NAMALWA (cell line): ENCODE measurements at regions not wholly inside any gene's neighbourhood (a gene's known extent, or its start where the extent isn't known, plus 50 kb on each side); places are given as distances from the start of the nearest gene placed in this dataset.

Experiments
- DNase-seq: peaks from one replicate; pipeline ENCODE4 v3.0.0-alpha.2; 2015; ENCODE audit warnings: low spot score

GRCh38 chr14:38116895-38117294 is 90.8 kb upstream of the SSTR1 start:
- DNase-seq, result no peak

GRCh38 chr14:38120109-38120508 is 87.6 kb upstream of the SSTR1 start:
- DNase-seq, result no peak

- DNase-seq, result no peak
Measured at GRCh38 chr14:38121320-38122020, 86.2 kb upstream of the SSTR1 start.

GRCh38 chr14:38122241-38122640 is 85.5 kb upstream of the SSTR1 start:
- no peak for DNase-seq

- DNase-seq, result no peak
Measured at GRCh38 chr14:38124506-38124905, 83.2 kb upstream of the SSTR1 start.

- peak; percentile 18 for DNase-seq
Measured at GRCh38 chr14:38125481-38126037, 82.1 kb upstream of the SSTR1 start.

- DNase-seq, result peak; percentile 37
Measured at GRCh38 chr14:38127356-38127755, 80.3 kb upstream of the SSTR1 start.

GRCh38 chr14:38127784-38128183 is 79.9 kb upstream of the SSTR1 start:
- no peak for DNase-seq

GRCh38 chr14:38128640-38129039 is 79.1 kb upstream of the SSTR1 start:
- no peak for DNase-seq

- no peak for DNase-seq
Measured at GRCh38 chr14:38129192-38129591, 78.5 kb upstream of the SSTR1 start.

- no peak for DNase-seq
Measured at GRCh38 chr14:38129705-38130104, 78.0 kb upstream of the SSTR1 start.

GRCh38 chr14:38134416-38135030 is 73.2 kb upstream of the SSTR1 start:
- DNase-seq, result no peak

GRCh38 chr14:38135106-38135867 is 72.4 kb upstream of the SSTR1 start:
- DNase-seq, result no peak

GRCh38 chr14:38137005-38137404 is 70.7 kb upstream of the SSTR1 start:
- DNase-seq, result no peak

- DNase-seq, result no peak
Measured at GRCh38 chr14:38138473-38139138, 69.1 kb upstream of the SSTR1 start.

- no peak for DNase-seq
Measured at GRCh38 chr14:38139926-38140325, 67.8 kb upstream of the SSTR1 start.

- DNase-seq, result no peak
Measured at GRCh38 chr14:38143170-38143569, 64.5 kb upstream of the SSTR1 start.

- DNase-seq, result no peak
Measured at GRCh38 chr14:38143659-38144505, 63.8 kb upstream of the SSTR1 start.

- DNase-seq, result no peak
Measured at GRCh38 chr14:38145142-38145541, 62.6 kb upstream of the SSTR1 start.

- DNase-seq, result no peak
Measured at GRCh38 chr14:38150075-38150474, 57.6 kb upstream of the SSTR1 start.
